KMS-11 (cell line): ENCODE measurements at regions not wholly inside any gene's neighbourhood (a gene's known extent, or its start where the extent isn't known, plus 50 kb on each side); places are given as distances from the start of the nearest gene placed in this dataset.

ENCODE experiments used
- H2AFZ ChIP-seq: fragments of 200-600 bp; sonication (generic); 2 replicates; pipeline ENCODE4 v1.6.1; 2016; ENCODE audit warnings: antibody characterized with exemption, mixed run types, low read depth
- H3K27ac ChIP-seq: fragments of 200-600 bp; sonication (generic); 2 replicates; pipeline ENCODE4 v1.6.1; 2016; ENCODE audit warnings: mild to moderate bottlenecking, mixed run types
- H3K27me3 ChIP-seq: fragments of 200-600 bp; sonication (generic); 2 replicates; pipeline ENCODE4 v1.6.1; 2017; ENCODE audit warnings: mild to moderate bottlenecking, low read depth, mixed run types, moderate library complexity; ENCODE audit not compliant: insufficient read depth
- H3K36me3 ChIP-seq: fragments of 200-600 bp; sonication (generic); 2 replicates; pipeline ENCODE4 v1.6.1; 2017; ENCODE audit warnings: mild to moderate bottlenecking, mixed run types; ENCODE audit not compliant: insufficient read depth
- H3K4me1 ChIP-seq: fragments of 200-600 bp; sonication (generic); 2 replicates; pipeline ENCODE4 v1.6.1; 2016; ENCODE audit warnings: mild to moderate bottlenecking, low read depth, mixed run types; ENCODE audit not compliant: poor library complexity, severe bottlenecking
- H3K4me2 ChIP-seq: fragments of 200-600 bp; sonication (generic); 2 replicates; pipeline ENCODE4 v1.7.0; 2016; ENCODE audit warnings: mild to moderate bottlenecking, mixed run types
- H3K4me3 ChIP-seq: fragments of 200-600 bp; sonication (generic); IDR thresholded peaks from 2 replicates; pipeline ENCODE4 v1.6.1; 2017; ENCODE audit warnings: low read depth, low read length, mixed read lengths; ENCODE audit not compliant: insufficient read depth
- H3K79me2 ChIP-seq: fragments of 200-600 bp; sonication (generic); 2 replicates; pipeline ENCODE4 v1.6.1; 2016; ENCODE audit warnings: low read depth, mixed run types; ENCODE audit not compliant: insufficient read depth
- H3K9ac ChIP-seq: fragments of 200-600 bp; sonication (generic); 2 replicates; pipeline ENCODE4 v1.6.1; 2016; ENCODE audit warnings: mild to moderate bottlenecking, mixed run types
- H4K20me1 ChIP-seq: fragments of 200-600 bp; sonication (generic); 2 replicates; pipeline ENCODE4 v1.6.1; 2016; ENCODE audit warnings: mild to moderate bottlenecking, mixed run types; ENCODE audit not compliant: insufficient read depth
- TF ChIP-seq, protein P1 (sequence below): fragments of 200-600 bp; sonication (generic); conservative IDR thresholded peaks from 2 replicates; pipeline ENCODE4 v1.6.1; 2017; ENCODE audit warnings: low read depth, mild to moderate bottlenecking, antibody characterized with exemption, low read length, moderate library complexity, mixed read lengths

DNA sequence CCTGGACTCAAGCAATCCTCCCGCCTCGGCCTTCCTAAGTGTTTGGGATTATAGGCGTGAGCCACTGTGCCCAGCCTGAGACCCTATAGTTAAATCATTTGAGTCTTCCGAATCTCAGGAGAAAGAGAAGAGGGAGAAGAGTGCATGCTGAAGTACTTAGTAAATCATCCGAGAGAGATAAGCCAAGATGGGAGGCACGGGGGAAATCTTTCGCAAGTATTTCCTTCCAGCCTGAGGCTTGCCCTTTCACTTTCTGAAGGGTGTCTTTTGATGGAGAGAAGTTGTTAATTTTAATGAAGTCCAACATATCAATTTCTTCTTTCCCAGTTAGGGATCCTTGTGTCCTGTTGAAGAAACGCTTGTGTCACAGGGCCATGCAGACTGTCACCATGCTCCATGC, 97.1 kb upstream of the SLC6A6 start:
- H3K27ac ChIP-seq: no peak overlapping the region
- H4K20me1 ChIP-seq: no peaks in the 10 kb centered on the region
- H2AFZ ChIP-seq: no peak overlapping the region
- H3K79me2 ChIP-seq: no peaks in the 10 kb centered on the region
- no peaks in the 10 kb centered on the region for H3K27me3 ChIP-seq
- H3K36me3 ChIP-seq: no peaks in the 10 kb centered on the region
- no peak overlapping the region for H3K4me3 ChIP-seq
- peaks cover 7% of the 10 kb centered on the region for H3K4me1 ChIP-seq
- H3K4me2 ChIP-seq: no peak overlapping the region
- TF ChIP-seq, protein P1, sequence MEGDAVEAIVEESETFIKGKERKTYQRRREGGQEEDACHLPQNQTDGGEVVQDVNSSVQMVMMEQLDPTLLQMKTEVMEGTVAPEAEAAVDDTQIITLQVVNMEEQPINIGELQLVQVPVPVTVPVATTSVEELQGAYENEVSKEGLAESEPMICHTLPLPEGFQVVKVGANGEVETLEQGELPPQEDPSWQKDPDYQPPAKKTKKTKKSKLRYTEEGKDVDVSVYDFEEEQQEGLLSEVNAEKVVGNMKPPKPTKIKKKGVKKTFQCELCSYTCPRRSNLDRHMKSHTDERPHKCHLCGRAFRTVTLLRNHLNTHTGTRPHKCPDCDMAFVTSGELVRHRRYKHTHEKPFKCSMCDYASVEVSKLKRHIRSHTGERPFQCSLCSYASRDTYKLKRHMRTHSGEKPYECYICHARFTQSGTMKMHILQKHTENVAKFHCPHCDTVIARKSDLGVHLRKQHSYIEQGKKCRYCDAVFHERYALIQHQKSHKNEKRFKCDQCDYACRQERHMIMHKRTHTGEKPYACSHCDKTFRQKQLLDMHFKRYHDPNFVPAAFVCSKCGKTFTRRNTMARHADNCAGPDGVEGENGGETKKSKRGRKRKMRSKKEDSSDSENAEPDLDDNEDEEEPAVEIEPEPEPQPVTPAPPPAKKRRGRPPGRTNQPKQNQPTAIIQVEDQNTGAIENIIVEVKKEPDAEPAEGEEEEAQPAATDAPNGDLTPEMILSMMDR: no peak
- H3K9ac ChIP-seq: no peak overlapping the region

DNA sequence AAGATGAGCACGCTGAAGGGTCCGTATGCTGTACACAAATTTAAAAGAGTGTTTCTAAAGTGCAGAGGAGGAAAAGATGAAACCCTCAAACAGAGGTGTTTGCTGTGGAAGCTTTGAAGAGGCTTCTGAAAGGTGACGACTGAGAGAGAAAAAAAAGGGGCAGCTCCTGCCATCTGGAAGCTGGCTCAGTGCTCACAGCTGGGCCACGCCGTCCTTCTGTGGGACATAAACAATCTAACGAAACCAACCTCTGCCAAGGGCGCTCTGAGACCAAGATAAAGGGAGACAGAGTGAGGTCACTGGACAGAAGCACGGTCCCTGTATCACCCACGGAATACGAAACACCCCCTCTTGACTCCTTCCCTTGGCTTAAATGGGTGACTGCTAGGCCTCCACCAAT, 96.3 kb upstream of the SLC6A6 start:
- TF ChIP-seq, protein P1: no peak
- H3K4me1 ChIP-seq: peaks cover 7% of the 10 kb centered on the region
- H3K9ac ChIP-seq: no peak overlapping the region
- H3K27me3 ChIP-seq: no peaks in the 10 kb centered on the region
- H3K27ac ChIP-seq: no peak overlapping the region
- no peak overlapping the region for H3K4me3 ChIP-seq
- no peak overlapping the region for H2AFZ ChIP-seq
- no peaks in the 10 kb centered on the region for H3K36me3 ChIP-seq
- no peaks in the 10 kb centered on the region for H3K79me2 ChIP-seq
- H4K20me1 ChIP-seq: no peaks in the 10 kb centered on the region
- no peak overlapping the region for H3K4me2 ChIP-seq

DNA sequence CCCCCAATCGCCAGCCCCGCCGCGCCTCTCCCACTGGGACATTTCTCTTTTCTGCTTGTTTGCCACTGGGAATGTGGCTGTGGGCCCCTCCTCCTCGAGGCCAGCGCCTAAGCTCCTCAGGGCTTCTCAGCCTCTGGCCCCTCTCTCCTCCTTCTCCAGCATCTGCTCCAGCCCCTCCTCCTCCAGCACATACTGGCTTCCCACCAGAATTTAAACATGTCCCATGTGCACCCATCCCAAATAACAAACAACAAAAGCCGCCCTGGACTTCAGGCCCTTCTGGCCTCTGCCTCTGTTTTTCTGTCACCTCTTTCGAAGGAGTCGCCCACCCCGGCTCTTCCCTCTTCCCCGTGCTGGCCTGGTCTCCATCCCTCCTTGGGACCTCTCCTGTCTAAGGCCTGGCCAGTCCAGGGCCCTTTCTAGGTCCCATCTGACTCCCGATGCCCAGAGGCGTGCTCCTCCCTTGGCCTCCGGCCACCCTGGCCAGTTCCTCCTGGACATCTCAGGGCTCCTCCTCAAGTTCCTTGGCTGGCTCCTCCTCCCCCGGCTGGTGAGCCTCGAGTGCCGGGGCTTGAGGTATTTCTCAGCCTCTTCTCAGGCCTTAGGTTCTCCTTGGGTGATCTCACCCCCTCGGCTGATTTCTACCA, 94.6 kb upstream of the SLC6A6 start:
- H3K4me1 ChIP-seq: peaks cover 7% of the 10 kb centered on the region
- TF ChIP-seq, protein P1: no peak
- H3K4me2 ChIP-seq: no peak overlapping the region
- no peak overlapping the region for H3K27ac ChIP-seq
- H3K36me3 ChIP-seq: no peaks in the 10 kb centered on the region
- no peaks in the 10 kb centered on the region for H4K20me1 ChIP-seq
- H2AFZ ChIP-seq: no peak overlapping the region
- no peaks in the 10 kb centered on the region for H3K79me2 ChIP-seq
- H3K9ac ChIP-seq: no peak overlapping the region
- no peak overlapping the region for H3K4me3 ChIP-seq
- H3K27me3 ChIP-seq: no peaks in the 10 kb centered on the region; the same call in 1 of the 2 replicates

DNA sequence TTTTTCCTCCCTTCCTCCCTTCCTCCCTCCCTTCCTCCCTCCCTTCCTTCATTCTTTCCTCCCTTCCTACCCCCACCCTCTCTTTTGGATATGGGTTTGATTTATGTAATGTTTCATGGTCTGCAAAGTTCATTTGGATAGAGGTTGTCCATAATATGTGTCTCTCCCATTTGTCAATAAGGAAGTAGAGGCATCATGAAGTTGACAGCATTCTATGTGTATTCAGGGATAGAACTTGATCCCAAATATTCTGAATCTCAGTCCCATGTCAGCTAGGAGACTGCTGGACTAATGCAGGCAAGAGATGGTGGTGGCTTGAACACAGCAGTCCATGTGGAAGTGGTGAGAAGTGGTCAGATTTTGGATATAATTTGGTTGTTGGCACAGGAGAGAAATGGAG, 90.7 kb upstream of the SLC6A6 start:
- H4K20me1 ChIP-seq: no peaks in the 10 kb centered on the region
- H3K36me3 ChIP-seq: no peaks in the 10 kb centered on the region
- no peak overlapping the region for H3K4me3 ChIP-seq
- no peak overlapping the region for H3K27ac ChIP-seq
- H3K4me2 ChIP-seq: no peak overlapping the region
- H3K27me3 ChIP-seq: no peaks in the 10 kb centered on the region; the same call in 1 of the 2 replicates
- H3K4me1 ChIP-seq: no peaks in the 10 kb centered on the region
- no peak overlapping the region for H2AFZ ChIP-seq
- TF ChIP-seq, protein P1: no peak
- no peak overlapping the region for H3K9ac ChIP-seq
- H3K79me2 ChIP-seq: no peaks in the 10 kb centered on the region
